ENCODE measurements at regions not wholly inside any gene's neighbourhood (a gene's known extent, or its start where the extent isn't known, plus 50 kb on each side); places are given as distances from the start of the nearest gene placed in this dataset.

- TF ChIP-seq CTCF (IDR thresholded peaks at IDR 0.05; ENCODE audit: low read length) (no peak), EZH2 (optimal IDR thresholded peaks at IDR 0.05; ENCODE audit: low read depth, low read length) (no peak)
Measured at GRCh38 chr6:113526553-113526952, 330.6 kb upstream of the MARCKS start.

Measured in MM.1S (cell line).